K562 (cell line): ENCODE measurements at regions not wholly inside any gene's neighbourhood (a gene's known extent, or its start where the extent isn't known, plus 50 kb on each side); places are given as distances from the start of the nearest gene placed in this dataset.

Experiments used
- POLR3A ChIP-seq: IDR thresholded peaks from 2 replicates; pipeline ENCODE4 v1.6.1; 2011; ENCODE audit warnings: borderline replicate concordance, mild to moderate bottlenecking, moderate library complexity; ENCODE audit not compliant: insufficient read length, insufficient read depth; ENCODE audit errors: extremely low read depth
- SMC3 ChIP-seq: conservative IDR thresholded peaks from 2 replicates; pipeline ENCODE4 v1.6.1; 2011; ENCODE audit warnings: low read depth, low read length, improper control_type of control experiment; ENCODE audit not compliant: insufficient read depth

- TF ChIP-seq SMC3 (no peak), POLR3A (no peak)
Measured at GRCh38 chr4:58833126-58833525, 1722.9 kb upstream of the IGFBP7 start.
